ENCODE measurements at regions not wholly inside any gene's neighbourhood (a gene's known extent, or its start where the extent isn't known, plus 50 kb on each side); places are given as distances from the start of the nearest gene placed in this dataset.
A peak's percentile ranks its signal among the peaks of the same experiment; 100 is the strongest.

- intact Hi-C loops (cut with DNase I): no loop called here
- 84% methylated on average over 4 of the region's 4 CpGs for WGBS (ENCODE audit: insufficient coverage, low coverage, low lambda C conversion rate, missing lambda C conversion rate)
- no peaks in the 10 kb centered on the region for H3K27me3 ChIP-seq
- no peak overlapping the region for H3K4me3 ChIP-seq
- H3K36me3 ChIP-seq: no peaks in the 10 kb centered on the region
- H3K27ac ChIP-seq: no peak overlapping the region
- no peaks in the 10 kb centered on the region for H3K4me1 ChIP-seq
- peaks cover 0 to 3% (median 0%) of the 10 kb centered on the region in 4 donors for H3K9me3 ChIP-seq
- ATAC-seq (no peak), DNase-seq (no peak)
- TF ChIP-seq POLR2A (IDR thresholded peaks at IDR 0.05): no peak
Measured at GRCh38 chr1:164006621-164007020, 552.4 kb upstream of the PBX1 start.

- H3K27me3 ChIP-seq: no peaks in the 10 kb centered on the region
- intact Hi-C loops (cut with DNase I): no loop called here
- peak in 1 of 4 donors; percentile 24 for ATAC-seq
- H3K4me1 ChIP-seq: no peaks in the 10 kb centered on the region
- no peak for TF ChIP-seq POLR2A (IDR thresholded peaks at IDR 0.05)
- TF ChIP-seq CTCF (IDR thresholded peaks at IDR 0.05): no peak
- 86% methylated on average over 1 of the region's 1 CpG for WGBS (ENCODE audit: insufficient coverage, low coverage, low lambda C conversion rate, missing lambda C conversion rate)
- no peaks in the 10 kb centered on the region for H3K36me3 ChIP-seq
- DNase-seq: peak in 1 of 3 donors; percentile 34
- no peaks in the 10 kb centered on the region for H3K9me3 ChIP-seq
- H3K27ac ChIP-seq: no peak overlapping the region
- no peak overlapping the region for H3K4me3 ChIP-seq
Measured at GRCh38 chr1:164017239-164017638, 541.7 kb upstream of the PBX1 start.

GRCh38 chr1:164020391-164020790 is 538.6 kb upstream of the PBX1 start:
- H3K4me1 ChIP-seq: no peaks in the 10 kb centered on the region
- H3K9me3 ChIP-seq: no peaks in the 10 kb centered on the region
- no peaks in the 10 kb centered on the region for H3K27me3 ChIP-seq
- TF ChIP-seq POLR2A (IDR thresholded peaks at IDR 0.05) (no peak), CTCF (IDR thresholded peaks at IDR 0.05) (no peak)
- WGBS (ENCODE audit: insufficient coverage, low coverage, low lambda C conversion rate, missing lambda C conversion rate): no CpG with 5 or more reads among the region's 2 CpGs
- no peaks in the 10 kb centered on the region for H3K36me3 ChIP-seq
- DNase-seq: no peak
- ATAC-seq: no peak
- H3K27ac ChIP-seq: no peak overlapping the region
- intact Hi-C loops (cut with DNase I): no loop called here
- no peak overlapping the region for H3K4me3 ChIP-seq

GRCh38 chr1:164021813-164022212 is 537.2 kb upstream of the PBX1 start:
- DNase-seq: no peak
- Histone ChIP-seq H3K36me3 (no peaks in the 10 kb centered on the region), H3K9me3 (no peaks in the 10 kb centered on the region), H3K4me3 (no peak overlapping the region), H3K27ac (no peak overlapping the region), H3K27me3 (no peaks in the 10 kb centered on the region), H3K4me1 (no peaks in the 10 kb centered on the region)
- 56% methylated on average over 1 of the region's 1 CpG for WGBS (ENCODE audit: insufficient coverage, low coverage, low lambda C conversion rate, missing lambda C conversion rate)
- TF ChIP-seq CTCF (IDR thresholded peaks at IDR 0.05): no peak
- TF ChIP-seq POLR2A (IDR thresholded peaks at IDR 0.05): no peak
- no peak for ATAC-seq
- intact Hi-C loops (cut with DNase I): no loop called here

GRCh38 chr1:164033782-164034181 is 525.2 kb upstream of the PBX1 start:
- no peak overlapping the region for H3K4me3 ChIP-seq
- no peak for DNase-seq
- H3K9me3 ChIP-seq: peaks cover 0 to 6% (median 0%) of the 10 kb centered on the region in 4 donors
- no peaks in the 10 kb centered on the region for H3K36me3 ChIP-seq
- no peak overlapping the region for H3K27ac ChIP-seq
- TF ChIP-seq POLR2A (IDR thresholded peaks at IDR 0.05) (no peak), CTCF (IDR thresholded peaks at IDR 0.05) (no peak)
- no peaks in the 10 kb centered on the region for H3K27me3 ChIP-seq
- no peaks in the 10 kb centered on the region for H3K4me1 ChIP-seq
- WGBS (ENCODE audit: insufficient coverage, low coverage, low lambda C conversion rate, missing lambda C conversion rate): 20% methylated on average over 1 of the region's 1 CpG
- intact Hi-C loops (cut with DNase I): no loop called here
- ATAC-seq: no peak

Data from right lobe of liver (tissue), 6 donors.